Karpas-422 (cell line): ENCODE measurements at regions not wholly inside any gene's neighbourhood (a gene's known extent, or its start where the extent isn't known, plus 50 kb on each side); places are given as distances from the start of the nearest gene placed in this dataset.
"Not testable (repeated sequence)": the region's sequence is repeated elsewhere in the genome, so short reads cannot be mapped to it uniquely, and the experiment has no call there.

Experiments used
- DNase-seq: peaks from one replicate; pipeline ENCODE4 v3.0.0-alpha.2; 2015
- H2AFZ ChIP-seq: fragments of 200-600 bp; sonication (generic); 2 replicates; pipeline ENCODE4 v1.6.1; 2014; ENCODE audit warnings: antibody characterized with exemption, low read length, mixed read lengths
- H3K27ac ChIP-seq: fragments of 200-600 bp; sonication (generic); 2 replicates; pipeline ENCODE4 v1.5.1; 2014; ENCODE audit warnings: mild to moderate bottlenecking, low read length, moderate library complexity
- H3K27me3 ChIP-seq: fragments of 200-600 bp; sonication (generic); 2 replicates; pipeline ENCODE4 v1.6.1; 2014; ENCODE audit warnings: low read length, mixed read lengths
- H3K36me3 ChIP-seq: fragments of 200-600 bp; sonication (generic); 2 replicates; pipeline ENCODE4 v1.6.1; 2014; ENCODE audit warnings: low read length, mixed read lengths; ENCODE audit not compliant: insufficient read depth
- H3K4me1 ChIP-seq: fragments of 200-600 bp; sonication (generic); 2 replicates; pipeline ENCODE4 v1.6.1; 2014; ENCODE audit warnings: mild to moderate bottlenecking, low read length, mixed read lengths
- H3K4me2 ChIP-seq: fragments of 200-600 bp; sonication (generic); 2 replicates; pipeline ENCODE4 v1.6.1; 2014; ENCODE audit warnings: low read length, low read depth, mild to moderate bottlenecking; ENCODE audit not compliant: poor library complexity, severe bottlenecking
- H3K4me3 ChIP-seq: fragments of 200-600 bp; sonication (generic); 2 replicates; pipeline ENCODE4 v1.5.1; 2014; ENCODE audit warnings: mild to moderate bottlenecking, antibody characterized with exemption, low read length, mixed read lengths
- H3K79me2 ChIP-seq: fragments of 200-600 bp; sonication (generic); 2 replicates; pipeline ENCODE4 v1.6.1; 2014; ENCODE audit warnings: mild to moderate bottlenecking, low read length, mixed read lengths
- H3K9ac ChIP-seq: fragments of 200-600 bp; sonication (generic); 2 replicates; pipeline ENCODE4 v1.6.0; 2014; ENCODE audit warnings: low read length
- H3K9me2 ChIP-seq: fragments of 200-600 bp; sonication (generic), shearing (Covaris generic); replicated peaks from 2 replicates; pipeline ENCODE4 v1.6.0; 2014; ENCODE audit warnings: mild to moderate bottlenecking, low read length, moderate library complexity; ENCODE audit not compliant: insufficient read depth
- H3K9me3 ChIP-seq: fragments of 300-700, 200-600 bp; sonication (generic); 2 replicates; pipeline ENCODE4 v1.6.1; 2014; ENCODE audit warnings: low read length, mixed read lengths
- H4K20me1 ChIP-seq: fragments of 200-600 bp; sonication (generic); 2 replicates; pipeline ENCODE4 v1.6.1; 2014; ENCODE audit warnings: mild to moderate bottlenecking, antibody characterized with exemption, low read length, low read depth; ENCODE audit not compliant: insufficient read depth

DNA sequence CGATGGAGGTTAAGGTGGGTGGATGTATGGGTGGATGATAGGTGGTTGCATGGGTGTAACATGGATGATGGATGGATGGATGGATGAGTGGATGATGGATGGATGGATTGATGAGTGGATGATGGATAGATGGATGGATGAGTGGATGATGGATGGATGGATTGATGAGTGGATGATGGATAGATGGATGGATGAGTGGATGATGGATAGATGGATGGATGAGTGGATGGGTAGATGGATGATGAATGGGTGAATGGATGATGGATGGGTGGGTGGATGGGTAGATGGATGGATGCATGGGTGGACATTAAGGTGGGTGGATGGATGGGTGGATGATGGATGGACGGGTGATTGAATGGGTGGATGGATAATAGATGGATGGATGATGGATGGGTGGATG lies 136.5 kb upstream of the FOXD4L5 start:
- H3K4me1 ChIP-seq, H3K79me2 ChIP-seq, H3K27me3 ChIP-seq, H3K27ac ChIP-seq, H3K9ac ChIP-seq, H3K9me2 ChIP-seq, H2AFZ ChIP-seq, H3K4me3 ChIP-seq, H3K36me3 ChIP-seq, H3K4me2 ChIP-seq, DNase-seq, H4K20me1 ChIP-seq: not testable (repeated sequence)
- peaks cover 13% of the 10 kb centered on the region for H3K9me3 ChIP-seq

DNA sequence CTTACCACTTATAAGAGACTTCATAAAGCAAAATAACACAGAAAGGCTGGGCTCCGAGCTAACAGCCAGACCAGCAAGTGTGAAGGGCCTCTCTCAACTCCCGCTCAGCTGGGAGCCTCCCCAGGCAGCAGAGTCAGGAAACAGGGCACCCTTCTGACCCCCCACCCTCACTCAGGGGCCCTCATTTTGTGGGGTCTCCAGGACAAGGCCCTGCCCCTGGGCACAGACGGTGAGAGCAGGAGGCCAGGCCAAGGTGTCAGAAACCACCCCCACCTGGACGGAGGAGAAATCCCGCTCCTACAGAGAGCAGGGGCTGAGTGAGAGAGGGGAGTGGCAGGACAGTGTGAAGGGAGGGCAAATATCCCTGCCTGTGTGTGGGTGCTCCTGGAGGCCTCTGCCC lies 135.8 kb upstream of the FOXD4L5 start:
- H3K4me3 ChIP-seq: no peak overlapping the region
- H3K9me2 ChIP-seq: no peaks in the 10 kb centered on the region
- no peaks in the 10 kb centered on the region for H3K36me3 ChIP-seq
- no peaks in the 10 kb centered on the region for H3K79me2 ChIP-seq
- peaks cover 6% of the 10 kb centered on the region for H3K9me3 ChIP-seq
- no peak for DNase-seq
- H3K4me1 ChIP-seq: no peaks in the 10 kb centered on the region
- H3K27me3 ChIP-seq: no peaks in the 10 kb centered on the region
- no peak overlapping the region for H3K27ac ChIP-seq
- H4K20me1 ChIP-seq: no peaks in the 10 kb centered on the region
- H3K4me2 ChIP-seq: no peak overlapping the region
- H2AFZ ChIP-seq: no peak overlapping the region
- no peak overlapping the region for H3K9ac ChIP-seq

GRCh38 chr9:65418966-65419365 lies 134.0 kb upstream of the FOXD4L5 start:
- H3K4me3 ChIP-seq, H3K79me2 ChIP-seq, H3K4me1 ChIP-seq, H3K36me3 ChIP-seq, H3K27ac ChIP-seq, H3K4me2 ChIP-seq, H4K20me1 ChIP-seq, H3K27me3 ChIP-seq, H3K9me2 ChIP-seq, H2AFZ ChIP-seq, H3K9ac ChIP-seq, H3K9me3 ChIP-seq, DNase-seq: not testable (repeated sequence)

- H3K4me3 ChIP-seq, H3K9ac ChIP-seq, H3K36me3 ChIP-seq, H3K27me3 ChIP-seq, H3K9me3 ChIP-seq, H4K20me1 ChIP-seq, H2AFZ ChIP-seq, H3K4me2 ChIP-seq, H3K4me1 ChIP-seq, H3K79me2 ChIP-seq, H3K9me2 ChIP-seq, H3K27ac ChIP-seq, DNase-seq: not testable (repeated sequence)
Observed at GRCh38 chr9:65416948-65417347, 131.9 kb upstream of the FOXD4L5 start.

GRCh38 chr9:65414249-65414648 lies 129.2 kb upstream of the FOXD4L5 start:
- H3K9me2 ChIP-seq, H3K9ac ChIP-seq, H3K36me3 ChIP-seq, H3K4me2 ChIP-seq, H3K79me2 ChIP-seq, H3K27me3 ChIP-seq, DNase-seq, H2AFZ ChIP-seq, H3K9me3 ChIP-seq, H3K27ac ChIP-seq, H3K4me1 ChIP-seq, H4K20me1 ChIP-seq, H3K4me3 ChIP-seq: not testable (repeated sequence)

DNA sequence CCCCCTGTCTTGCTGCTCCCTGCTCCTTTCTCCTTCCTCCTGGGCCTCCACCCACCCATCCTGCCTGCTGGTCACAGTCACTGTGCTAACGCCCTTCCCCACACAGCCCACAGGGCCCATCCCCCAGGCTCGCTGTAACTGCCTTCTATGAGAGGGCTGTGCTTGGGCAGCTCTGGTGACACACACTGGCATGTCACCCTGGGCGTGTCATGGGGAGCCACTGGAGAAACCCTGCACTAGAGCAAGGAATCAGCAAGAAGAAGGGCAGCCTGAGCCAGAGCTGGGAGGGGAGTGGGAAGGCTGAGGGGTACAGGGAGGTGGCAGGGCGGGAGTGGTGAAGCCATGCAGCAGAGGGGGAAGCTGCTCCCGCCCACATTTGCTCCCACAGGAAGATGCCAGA lies 128.4 kb upstream of the FOXD4L5 start:
- not testable (repeated sequence) for H3K27ac ChIP-seq, H3K27me3 ChIP-seq, H2AFZ ChIP-seq, H3K79me2 ChIP-seq, H3K4me2 ChIP-seq, H3K9me3 ChIP-seq, H4K20me1 ChIP-seq, H3K9ac ChIP-seq, H3K4me1 ChIP-seq, H3K4me3 ChIP-seq, H3K9me2 ChIP-seq, DNase-seq, H3K36me3 ChIP-seq

GRCh38 chr9:65411901-65412300 lies 126.9 kb upstream of the FOXD4L5 start:
- Histone ChIP-seq H3K9me3 (peaks cover 4% of the 10 kb centered on the region; the same call in 1 of the 2 replicates), H3K27me3 (no peaks in the 10 kb centered on the region), H2AFZ (no peak overlapping the region), H3K4me2 (no peak overlapping the region), H3K4me3 (no peak overlapping the region), H3K36me3 (no peaks in the 10 kb centered on the region), H3K79me2 (no peaks in the 10 kb centered on the region), H3K27ac (no peak overlapping the region), H3K9ac (no peak overlapping the region), H3K4me1 (no peaks in the 10 kb centered on the region), H3K9me2 (no peaks in the 10 kb centered on the region), H4K20me1 (no peaks in the 10 kb centered on the region)
- no peak for DNase-seq

DNA sequence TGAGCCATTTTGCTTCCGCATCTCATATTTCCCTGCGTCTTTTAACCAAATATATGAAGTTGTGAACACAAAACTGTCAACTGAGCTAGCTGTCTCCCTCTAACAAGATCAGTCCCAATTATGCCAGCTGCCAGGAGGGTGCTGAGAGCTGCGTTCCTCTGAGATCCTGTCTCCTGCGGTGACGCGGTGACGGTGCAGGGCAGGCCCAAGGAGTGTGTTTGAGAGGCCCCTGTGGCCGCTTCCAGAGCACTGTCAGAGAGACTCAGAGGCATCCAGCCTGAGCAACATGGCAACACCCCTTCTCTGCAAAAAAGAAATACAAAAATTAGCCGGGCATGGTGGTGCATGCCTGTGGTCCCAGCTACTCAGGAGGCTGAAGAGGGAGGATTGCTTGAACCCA lies 126.3 kb upstream of the FOXD4L5 start:
- H3K9me3 ChIP-seq: peaks cover 4% of the 10 kb centered on the region; the same call in 1 of the 2 replicates
- H3K4me3 ChIP-seq: no peak overlapping the region
- no peak overlapping the region for H3K4me2 ChIP-seq
- H3K79me2 ChIP-seq: no peaks in the 10 kb centered on the region
- no peaks in the 10 kb centered on the region for H3K9me2 ChIP-seq
- no peaks in the 10 kb centered on the region for H3K4me1 ChIP-seq
- DNase-seq: no peak
- H3K36me3 ChIP-seq: no peaks in the 10 kb centered on the region
- no peaks in the 10 kb centered on the region for H4K20me1 ChIP-seq
- no peak overlapping the region for H3K9ac ChIP-seq
- no peaks in the 10 kb centered on the region for H3K27me3 ChIP-seq
- no peak overlapping the region for H3K27ac ChIP-seq
- H2AFZ ChIP-seq: no peak overlapping the region

GRCh38 chr9:65410926-65411325 lies 125.9 kb upstream of the FOXD4L5 start:
- H3K9me2 ChIP-seq: no peaks in the 10 kb centered on the region
- no peak overlapping the region for H3K4me2 ChIP-seq
- H3K4me3 ChIP-seq: no peak overlapping the region
- H4K20me1 ChIP-seq: no peaks in the 10 kb centered on the region
- no peak overlapping the region for H3K9ac ChIP-seq
- no peaks in the 10 kb centered on the region for H3K36me3 ChIP-seq
- no peak for DNase-seq
- no peak overlapping the region for H2AFZ ChIP-seq
- no peaks in the 10 kb centered on the region for H3K27me3 ChIP-seq
- no peak overlapping the region for H3K27ac ChIP-seq
- no peaks in the 10 kb centered on the region for H3K4me1 ChIP-seq
- no peaks in the 10 kb centered on the region for H3K79me2 ChIP-seq
- H3K9me3 ChIP-seq: peaks cover 4% of the 10 kb centered on the region; the same call in 1 of the 2 replicates
